Endothelial cell of umbilical vein (primary cell): ENCODE measurements at regions not wholly inside any gene's neighbourhood (a gene's known extent, or its start where the extent isn't known, plus 50 kb on each side); places are given as distances from the start of the nearest gene placed in this dataset.

Experiments used
- BruUV-seq: library from RNA; stranded (reverse); fragments of 400-500 nt; replicated peaks from 2 replicates; lab custom pipeline; 2021; lab: Mats Ljungman, UMichigan
- CTCF ChIA-PET: fragments of 300-600, 350-600 bp; sonication (Branson Sonifier 250); formaldehyde crosslinking; loops from one replicate; lab custom pipeline; 2021; ENCODE audit warnings: antibody characterized with exemption, inconsistent platforms; lab: Charles Lee
- POLR2A ChIA-PET: fragments of 300-600, 350-600 bp; sonication (Branson Sonifier 250); formaldehyde crosslinking; loops from one replicate; lab custom pipeline; 2021; ENCODE audit warnings: antibody characterized with exemption, inconsistent platforms; lab: Charles Lee
- DNase-seq: peaks from one replicate; pipeline ENCODE4 v3.0.0-alpha.2; 2011; ENCODE audit warnings: low read depth, low spot score
- FAIRE-seq: peaks from 2 replicates; lab custom pipeline; 2011; peaks lifted over from hg19 to GRCh38; lab: Jason Lieb, UNC
- H2AFZ ChIP-seq: 2 replicates; pipeline ENCODE4 v1.6.0; 2012; ENCODE audit warnings: low read depth, low read length, control low read depth, inconsistent platforms
- H3K27ac ChIP-seq: 2 replicates; pipeline ENCODE4 v1.5.1; 2011; ENCODE audit warnings: low read depth, mild to moderate bottlenecking, control low read depth, low read length, moderate library complexity; ENCODE audit not compliant: insufficient read depth
- H3K27me3 ChIP-seq, 2 experiments: 2 replicates each; pipeline versions ENCODE4 v1.6.0 to v1.6.1; 2011; ENCODE audit warnings: low read length in 2 of 2, mixed read lengths in 1 of 2; ENCODE audit not compliant: control insufficient read depth in 2 of 2, insufficient read depth in 2 of 2
- H3K36me3 ChIP-seq, 2 experiments: 2 replicates in 1 of 2; 3 replicates in 1 of 2; pipeline ENCODE4 v1.5.1; 2011; ENCODE audit warnings: low read length in 2 of 2, mild to moderate bottlenecking in 1 of 2, moderate library complexity in 1 of 2; ENCODE audit not compliant: control insufficient read depth in 2 of 2, insufficient read depth in 2 of 2; ENCODE audit errors: extremely low read depth in 1 of 2
- H3K4me1 ChIP-seq: 3 replicates; pipeline ENCODE4 v1.5.1; 2011; ENCODE audit warnings: mild to moderate bottlenecking, low read length; ENCODE audit not compliant: control insufficient read depth, insufficient read depth; ENCODE audit errors: extremely low read depth
- H3K4me2 ChIP-seq: 2 replicates; pipeline ENCODE4 v1.6.1; 2011; ENCODE audit warnings: low read length, control low read depth, mixed read lengths; ENCODE audit not compliant: insufficient read depth
- H3K4me3 ChIP-seq, 3 experiments: fragments of 200-600 bp in 1 of 3; sonication (generic), shearing (Covaris generic) in 1 of 3; replicated peaks in 1 of 3; 2 replicates each; pipeline ENCODE4 v1.5.1; 2011 to 2016; ENCODE audit warnings: control low read depth in 3 of 3, low read length in 3 of 3, mild to moderate bottlenecking in 2 of 3, inconsistent platforms in 1 of 3, low read depth in 1 of 3, moderate library complexity in 1 of 3; ENCODE audit not compliant: insufficient read depth in 1 of 3
- H3K79me2 ChIP-seq: 2 replicates; pipeline ENCODE4 v1.6.0; 2012; ENCODE audit warnings: low read length, inconsistent platforms; ENCODE audit not compliant: control insufficient read depth, insufficient read depth
- H3K9ac ChIP-seq: replicated peaks from 2 replicates; pipeline ENCODE3; 2011; ENCODE audit warnings: low read length, control low read depth; ENCODE audit not compliant: insufficient read depth; ENCODE audit errors: extremely low read depth
- H3K9me1 ChIP-seq: replicated peaks from 3 replicates; pipeline ENCODE4 v1.6.0; 2011; ENCODE audit warnings: mild to moderate bottlenecking, low read length; ENCODE audit not compliant: control insufficient read depth, insufficient read depth; ENCODE audit errors: extremely low read depth
- H3K9me3 ChIP-seq: replicated peaks from 2 replicates; pipeline ENCODE4 v1.5.1; 2012; ENCODE audit warnings: low read length, inconsistent platforms; ENCODE audit not compliant: control insufficient read depth, insufficient read depth
- H4K20me1 ChIP-seq: replicated peaks from 2 replicates; pipeline ENCODE3; 2011; ENCODE audit warnings: mild to moderate bottlenecking, low read length; ENCODE audit not compliant: control insufficient read depth, insufficient read depth; ENCODE audit errors: extremely low read depth
- EZH2 ChIP-seq: IDR thresholded peaks from 2 replicates; pipeline ENCODE4 v1.6.1; 2012; ENCODE audit warnings: borderline replicate concordance, low read depth, mild to moderate bottlenecking, moderate library complexity, low read length, inconsistent platforms; ENCODE audit not compliant: severe bottlenecking
- FOS ChIP-seq: IDR thresholded peaks from 2 replicates; pipeline ENCODE4 v1.6.1; 2011; ENCODE audit warnings: mild to moderate bottlenecking, low read length, moderate library complexity, borderline replicate concordance; ENCODE audit not compliant: insufficient read depth
- GATA2 ChIP-seq: IDR thresholded peaks from 2 replicates; pipeline ENCODE4 v1.7.0; 2011; ENCODE audit warnings: low read depth, mild to moderate bottlenecking, moderate library complexity, mixed read lengths, low read length; ENCODE audit not compliant: insufficient read length, insufficient read depth
- JUN ChIP-seq: IDR thresholded peaks from 2 replicates; pipeline ENCODE4 v1.6.1; 2011; ENCODE audit warnings: borderline replicate concordance, low read depth; ENCODE audit not compliant: insufficient read length, insufficient read depth
- MAX ChIP-seq: IDR thresholded peaks from 2 replicates; pipeline ENCODE4 v1.6.1; 2011; ENCODE audit not compliant: insufficient read depth, insufficient read length
- MYC ChIP-seq: IDR thresholded peaks from one replicate; pipeline ENCODE4 v1.6.1; 2011; ENCODE audit warnings: mild to moderate bottlenecking, low read depth, low read length
- POLR2A ChIP-seq: IDR thresholded peaks from 2 replicates; pipeline ENCODE4 v1.6.1; 2012; ENCODE audit warnings: low read depth, mild to moderate bottlenecking, control low read depth, low read length
- POLR2AphosphoS5 ChIP-seq: IDR thresholded peaks from 2 replicates; pipeline ENCODE4 v1.6.1; 2012; ENCODE audit warnings: low read depth, mild to moderate bottlenecking, control low read depth, low read length, moderate library complexity; ENCODE audit not compliant: insufficient read depth
- dilution Hi-C: fragments of 300-500 bp; cut with MboI; formaldehyde crosslinking; loops from one replicate; pipeline ENCODE4 v1.15.0; 2019; ENCODE audit warnings: low sequenced_read_pairs; ENCODE audit not compliant: extremely low pct_ligation_motif_present
- intact Hi-C: fragments of 100-400 bp; cut with micrococcal nuclease; formaldehyde crosslinking; loops from one replicate; pipeline ENCODE4 v1.10.0; 2022
- TF ChIP-seq, protein P1 (sequence below), 2 donors: IDR thresholded peaks; 1 replicate in 1 of 2; 2 replicates in 1 of 2; pipeline ENCODE4 v1.5.1; 2011; ENCODE audit warnings: low read length in 2 of 2, mild to moderate bottlenecking in 2 of 2, moderate library complexity in 2 of 2, control low read depth in 1 of 2, inconsistent platforms in 1 of 2, low read depth in 1 of 2; ENCODE audit not compliant: insufficient read depth in 1 of 2; ENCODE audit errors: extremely low read depth in 1 of 2

DNA sequence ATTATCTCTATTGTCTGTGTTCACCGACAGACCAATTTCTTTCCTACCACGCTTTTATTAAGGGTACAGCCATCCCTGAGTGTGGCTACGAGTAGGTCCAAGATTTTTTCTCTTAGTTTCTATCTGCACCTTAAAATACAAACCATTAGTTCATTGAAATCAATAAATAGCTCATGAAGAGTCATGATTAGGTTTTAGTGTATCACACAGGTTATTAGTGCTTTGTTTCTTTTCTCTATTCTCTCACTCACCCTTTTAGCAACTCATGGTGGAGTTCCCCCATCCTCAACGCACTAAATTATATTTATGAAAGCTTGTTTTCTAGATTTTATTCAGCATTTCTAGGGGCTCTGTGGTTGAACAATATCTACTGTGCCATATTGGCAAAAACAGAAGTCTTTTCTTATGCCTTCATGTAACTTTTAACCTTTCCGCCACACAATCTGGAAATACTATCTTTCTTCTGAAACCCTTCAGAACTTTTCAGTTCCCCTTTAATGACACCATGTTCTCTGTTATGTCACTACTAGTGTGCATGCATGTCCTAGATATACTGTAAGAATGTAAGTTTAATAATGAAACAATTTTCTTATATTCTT is 128.2 kb upstream of the LAMA2 start:
- no TSS peak for BruUV-seq

More for the DNA sequence above, 128.2 kb upstream of the LAMA2 start:
- Histone ChIP-seq H3K79me2 (no peaks in the 10 kb centered on the region), H3K9ac (no peak overlapping the region), H3K4me3 (no peak overlapping the region), H4K20me1 (no peaks in the 10 kb centered on the region), H3K4me2 (no peak overlapping the region), H2AFZ (no peak overlapping the region), H3K9me3 (no peaks in the 10 kb centered on the region), H3K36me3 (no peaks in the 10 kb centered on the region), H3K27ac (no peak overlapping the region), H3K4me1 (no peaks in the 10 kb centered on the region), H3K27me3 (peaks cover 0 to 12% of the 10 kb centered on the region in 2 experiments), H3K9me1 (no peaks in the 10 kb centered on the region)
- ChIA-PET CTCF (no interaction called here), POLR2A (no interaction called here)
- FAIRE-seq (no peak), DNase-seq (no peak)
- dilution Hi-C loops: no loop called here
- TF ChIP-seq, protein P1, sequence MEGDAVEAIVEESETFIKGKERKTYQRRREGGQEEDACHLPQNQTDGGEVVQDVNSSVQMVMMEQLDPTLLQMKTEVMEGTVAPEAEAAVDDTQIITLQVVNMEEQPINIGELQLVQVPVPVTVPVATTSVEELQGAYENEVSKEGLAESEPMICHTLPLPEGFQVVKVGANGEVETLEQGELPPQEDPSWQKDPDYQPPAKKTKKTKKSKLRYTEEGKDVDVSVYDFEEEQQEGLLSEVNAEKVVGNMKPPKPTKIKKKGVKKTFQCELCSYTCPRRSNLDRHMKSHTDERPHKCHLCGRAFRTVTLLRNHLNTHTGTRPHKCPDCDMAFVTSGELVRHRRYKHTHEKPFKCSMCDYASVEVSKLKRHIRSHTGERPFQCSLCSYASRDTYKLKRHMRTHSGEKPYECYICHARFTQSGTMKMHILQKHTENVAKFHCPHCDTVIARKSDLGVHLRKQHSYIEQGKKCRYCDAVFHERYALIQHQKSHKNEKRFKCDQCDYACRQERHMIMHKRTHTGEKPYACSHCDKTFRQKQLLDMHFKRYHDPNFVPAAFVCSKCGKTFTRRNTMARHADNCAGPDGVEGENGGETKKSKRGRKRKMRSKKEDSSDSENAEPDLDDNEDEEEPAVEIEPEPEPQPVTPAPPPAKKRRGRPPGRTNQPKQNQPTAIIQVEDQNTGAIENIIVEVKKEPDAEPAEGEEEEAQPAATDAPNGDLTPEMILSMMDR (IDR thresholded peaks at IDR 0.05; ENCODE audit: extremely low read depth in 1 of 2, insufficient read depth in 1 of 2, low read depth in 1 of 2, low read length in 2 of 2): no peak
- TF ChIP-seq EZH2: no peak
- TF ChIP-seq FOS: no peak
- no peak for TF ChIP-seq POLR2AphosphoS5
- TF ChIP-seq GATA2: no peak
- TF ChIP-seq JUN: no peak
- TF ChIP-seq MAX: no peak
- TF ChIP-seq POLR2A: no peak
- TF ChIP-seq MYC: no peak
- intact Hi-C loops: no loop called here
